MM.1S (cell line): ENCODE measurements at regions not wholly inside any gene's neighbourhood (a gene's known extent, or its start where the extent isn't known, plus 50 kb on each side); places are given as distances from the start of the nearest gene placed in this dataset.

ENCODE experiments used
- DNase-seq: peaks from one replicate; pipeline ENCODE4 v3.0.0-alpha.2; 2015
- H2AFZ ChIP-seq: fragments of 300-600 bp; sonication (generic); 2 replicates; pipeline ENCODE4 v1.6.0; 2016; ENCODE audit warnings: antibody characterized with exemption, low read length
- H3F3A ChIP-seq: fragments of 300-600 bp; sonication (generic); 2 replicates; pipeline ENCODE4 v1.6.1; 2016; ENCODE audit warnings: mild to moderate bottlenecking, antibody characterized with exemption, low read length, moderate library complexity, mixed read lengths; ENCODE audit not compliant: insufficient read depth
- H3K27ac ChIP-seq: fragments of 300-600 bp; sonication (generic); 2 replicates; pipeline ENCODE4 v1.5.1; 2016; ENCODE audit warnings: mild to moderate bottlenecking, low read length
- H3K27me3 ChIP-seq: fragments of 300-600 bp; sonication (generic); replicated peaks from 2 replicates; pipeline ENCODE4 v1.6.0; 2016; ENCODE audit warnings: low read length; ENCODE audit not compliant: insufficient read depth
- H3K36me3 ChIP-seq: fragments of 300-600 bp; sonication (generic); replicated peaks from 2 replicates; pipeline ENCODE4 v1.6.1; 2016; ENCODE audit warnings: mild to moderate bottlenecking, low read length, mixed read lengths; ENCODE audit not compliant: insufficient read depth
- H3K4me1 ChIP-seq: fragments of 300-600 bp; sonication (generic); 2 replicates; pipeline ENCODE4 v1.6.1; 2016; ENCODE audit warnings: low read length, mixed read lengths
- H3K4me2 ChIP-seq: fragments of 300-600 bp; sonication (generic); 2 replicates; pipeline ENCODE4 v1.6.0; 2016; ENCODE audit warnings: low read depth, low read length
- H3K4me3 ChIP-seq: fragments of 300-600 bp; sonication (generic); 2 replicates; pipeline ENCODE4 v1.5.1; 2016; ENCODE audit warnings: low read length, mixed read lengths
- H3K79me2 ChIP-seq: fragments of 300-600 bp; sonication (generic); 2 replicates; pipeline ENCODE4 v1.6.1; 2016; ENCODE audit warnings: mixed run types, low read length, mixed read lengths
- H3K9ac ChIP-seq: fragments of 300-600 bp; sonication (generic); 2 replicates; pipeline ENCODE4 v1.6.1; 2016; ENCODE audit warnings: low read length, mixed read lengths
- H3K9me2 ChIP-seq: fragments of 300-600 bp; sonication (generic); replicated peaks from 2 replicates; pipeline ENCODE4 v1.6.1; 2016; ENCODE audit warnings: mild to moderate bottlenecking, low read length, mixed read lengths; ENCODE audit not compliant: insufficient read depth
- H3K9me3 ChIP-seq: fragments of 300-600 bp; sonication (generic); replicated peaks from 2 replicates; pipeline ENCODE4 v1.6.1; 2016; ENCODE audit warnings: mild to moderate bottlenecking, low read length, mixed read lengths; ENCODE audit not compliant: insufficient read depth
- H4K20me1 ChIP-seq: fragments of 300-600 bp; sonication (generic); 2 replicates; pipeline ENCODE4 v1.6.1; 2016; ENCODE audit warnings: mild to moderate bottlenecking, low read length, moderate library complexity, mixed read lengths; ENCODE audit not compliant: insufficient read depth
- CTCF ChIP-seq: fragments of 300-600 bp; sonication (generic); IDR thresholded peaks from 2 replicates; pipeline ENCODE4 v1.5.1; 2016; ENCODE audit warnings: antibody characterized with exemption, low read length, mixed read lengths
- EZH2 ChIP-seq: fragments of 300-600 bp; sonication (generic); optimal IDR thresholded peaks from 2 replicates; pipeline ENCODE3; 2017; ENCODE audit warnings: low read depth, mild to moderate bottlenecking, antibody characterized with exemption, low read length, mixed read lengths
- EZH2phosphoT487 ChIP-seq: fragments of 300-600 bp; sonication (generic); IDR thresholded peaks from 2 replicates; pipeline ENCODE4 v1.6.1; 2018; ENCODE audit warnings: antibody characterized with exemption, low read length

- no peaks in the 10 kb centered on the region for H3F3A ChIP-seq
- no peak overlapping the region for H3K4me3 ChIP-seq
- H3K9me2 ChIP-seq = no peaks in the 10 kb centered on the region
- H3K4me2 ChIP-seq = no peak overlapping the region
- H3K27ac ChIP-seq = no peak overlapping the region
- DNase-seq = no peak
- TF ChIP-seq EZH2phosphoT487 = no peak
- TF ChIP-seq EZH2 = no peak
- TF ChIP-seq CTCF = no peak
- H3K9ac ChIP-seq = no peak overlapping the region
- no peaks in the 10 kb centered on the region for H3K9me3 ChIP-seq
- H3K36me3 ChIP-seq = no peaks in the 10 kb centered on the region
- H4K20me1 ChIP-seq = no peaks in the 10 kb centered on the region
- H3K79me2 ChIP-seq = no peaks in the 10 kb centered on the region
- no peaks in the 10 kb centered on the region for H3K4me1 ChIP-seq
- no peak overlapping the region for H2AFZ ChIP-seq
- H3K27me3 ChIP-seq = no peaks in the 10 kb centered on the region
Observed at GRCh38 chr11:37108436-37109285, 510.6 kb upstream of the RAG2 start.

GRCh38 chr11:37107831-37108230 lies 509.8 kb upstream of the RAG2 start:
- Histone ChIP-seq H3K27ac (no peak overlapping the region), H3K4me1 (no peaks in the 10 kb centered on the region), H4K20me1 (no peaks in the 10 kb centered on the region), H3K9ac (no peak overlapping the region), H3K9me3 (no peaks in the 10 kb centered on the region), H3K4me3 (no peak overlapping the region), H3K36me3 (no peaks in the 10 kb centered on the region), H3K9me2 (no peaks in the 10 kb centered on the region), H3F3A (no peaks in the 10 kb centered on the region), H2AFZ (no peak overlapping the region), H3K79me2 (no peaks in the 10 kb centered on the region), H3K27me3 (no peaks in the 10 kb centered on the region), H3K4me2 (no peak overlapping the region)
- no peak for DNase-seq
- TF ChIP-seq EZH2 = no peak
- TF ChIP-seq CTCF = no peak
- TF ChIP-seq EZH2phosphoT487 = no peak

DNA sequence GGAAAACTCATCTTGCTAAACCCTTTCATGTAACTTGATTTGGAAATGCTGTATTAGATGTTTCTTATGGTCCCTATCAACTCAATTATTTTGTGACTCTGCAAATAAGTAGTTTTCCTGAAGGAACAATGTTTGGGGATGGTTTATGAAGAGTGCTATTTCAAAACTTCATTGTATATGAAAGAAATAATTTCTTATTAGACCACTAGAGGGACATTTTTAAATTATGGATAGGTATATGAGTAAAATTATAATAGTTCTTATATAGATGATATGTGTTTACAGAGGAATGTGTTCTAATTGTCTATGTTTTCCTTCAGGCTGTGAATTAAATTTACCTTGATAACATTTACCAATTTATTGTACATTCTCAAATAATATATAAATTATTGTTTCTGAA lies 509.4 kb upstream of the RAG2 start:
- Histone ChIP-seq H3F3A (no peaks in the 10 kb centered on the region), H3K4me2 (no peak overlapping the region), H4K20me1 (no peaks in the 10 kb centered on the region), H3K27ac (no peak overlapping the region), H3K27me3 (no peaks in the 10 kb centered on the region), H3K4me3 (no peak overlapping the region), H3K79me2 (no peaks in the 10 kb centered on the region), H3K9me2 (no peaks in the 10 kb centered on the region), H3K36me3 (no peaks in the 10 kb centered on the region), H2AFZ (no peak overlapping the region), H3K9ac (no peak overlapping the region), H3K4me1 (no peaks in the 10 kb centered on the region), H3K9me3 (no peaks in the 10 kb centered on the region)
- TF ChIP-seq EZH2 = no peak
- no peak for TF ChIP-seq EZH2phosphoT487
- no peak for TF ChIP-seq CTCF
- no peak for DNase-seq
